GM23338 (cell line): ENCODE measurements at regions not wholly inside any gene's neighbourhood (a gene's known extent, or its start where the extent isn't known, plus 50 kb on each side); places are given as distances from the start of the nearest gene placed in this dataset.

ENCODE experiments used
- ATAC-seq: fragments of 200-7000 bp; cut with Tn5 transposase; 3 replicates; pipeline ENCODE4 v1.9.1; 2020
- DNase-seq: peaks from one replicate; pipeline ENCODE4 v3.0.0-alpha.2; 2015; ENCODE audit warnings: low spot score
- H2AFZ ChIP-seq: fragments of 200-600 bp; sonication (generic); 2 replicates; pipeline ENCODE4 v1.8.0; 2016; ENCODE audit warnings: antibody characterized with exemption, mild to moderate bottlenecking, moderate library complexity
- H3F3A ChIP-seq: fragments of 200-600 bp; sonication (generic); replicated peaks from 2 replicates; pipeline ENCODE4 v1.8.0; 2017; ENCODE audit warnings: antibody characterized with exemption, mixed run types, low read depth
- H3K27ac ChIP-seq: fragments of 200-600 bp; sonication (generic); 2 replicates; pipeline ENCODE4 v1.6.1; 2016; ENCODE audit warnings: low read depth
- H3K27me3 ChIP-seq: fragments of 200-600 bp; sonication (generic); 2 replicates; pipeline ENCODE4 v1.8.0; 2016; ENCODE audit warnings: mild to moderate bottlenecking, mixed run types, moderate library complexity; ENCODE audit not compliant: insufficient read depth
- H3K36me3 ChIP-seq: fragments of 200-600 bp; sonication (generic); 2 replicates; pipeline ENCODE4 v1.8.0; 2016; ENCODE audit warnings: mild to moderate bottlenecking; ENCODE audit not compliant: insufficient read depth
- H3K4me1 ChIP-seq: fragments of 200-600 bp; sonication (generic); 2 replicates; pipeline ENCODE4 v1.8.0; 2016; ENCODE audit warnings: mild to moderate bottlenecking, moderate library complexity; ENCODE audit not compliant: insufficient read depth
- H3K4me2 ChIP-seq: fragments of 200-600 bp; sonication (generic); 2 replicates; pipeline ENCODE4 v1.7.1; 2017; ENCODE audit warnings: mixed run types
- H3K4me3 ChIP-seq: fragments of 200-600 bp; sonication (generic); 2 replicates; pipeline ENCODE4 v1.6.1; 2016; ENCODE audit warnings: mixed run types
- H3K79me2 ChIP-seq: fragments of 200-600 bp; sonication (generic); replicated peaks from 2 replicates; pipeline ENCODE4 v1.8.0; 2017; ENCODE audit warnings: mild to moderate bottlenecking; ENCODE audit not compliant: insufficient read depth
- H3K9me2 ChIP-seq: fragments of 200-600 bp; sonication (generic); 2 replicates; pipeline ENCODE4 v1.8.0; 2017; ENCODE audit not compliant: insufficient read depth
- H4K20me1 ChIP-seq: fragments of 200-600 bp; sonication (generic); replicated peaks from 2 replicates; pipeline ENCODE4 v1.8.0; 2017; ENCODE audit warnings: mild to moderate bottlenecking; ENCODE audit not compliant: insufficient read depth
- H3K27ac Mint-ChIP-seq: 2 replicates; pipeline ENCODE4 v1.8.0; 2020; ENCODE audit warnings: inconsistent platforms, mild to moderate bottlenecking, moderate library complexity, mixed read lengths
- H3K27me3 Mint-ChIP-seq: 3 replicates; pipeline ENCODE4 v1.8.0; 2022; ENCODE audit warnings: low read depth, mild to moderate bottlenecking, moderate library complexity, mixed read lengths, inconsistent platforms; ENCODE audit not compliant: insufficient read depth, poor library complexity
- H3K36me3 Mint-ChIP-seq: 3 replicates; pipeline ENCODE4 v1.8.0; 2021; ENCODE audit warnings: low read depth, mild to moderate bottlenecking, inconsistent platforms, moderate library complexity, mixed read lengths
- H3K4me1 Mint-ChIP-seq: 3 replicates; pipeline ENCODE4 v1.8.0; 2020; ENCODE audit warnings: mild to moderate bottlenecking, inconsistent platforms, mixed read lengths
- H3K4me3 Mint-ChIP-seq: 3 replicates; pipeline ENCODE4 v1.8.0; 2021; ENCODE audit warnings: moderate library complexity, mild to moderate bottlenecking, inconsistent platforms, mixed read lengths
- H3K9me3 Mint-ChIP-seq: 3 replicates; pipeline ENCODE4 v1.8.0; 2020; ENCODE audit warnings: moderate library complexity, mild to moderate bottlenecking, inconsistent platforms, mixed read lengths
- CREB1 ChIP-seq: fragments of 250-450 bp; sonication (Bioruptor Pico); IDR thresholded peaks from 2 replicates; pipeline ENCODE4 v1.5.0; 2020; ENCODE audit warnings: low read depth, mild to moderate bottlenecking, moderate library complexity
- CTCF ChIP-seq, 2 experiments: fragments of 200-600 bp in 1 of 2; sonication (generic) in 1 of 2; conservative IDR thresholded peaks; 2 replicates each; pipeline versions ENCODE4 v1.5.1 to v1.6.1; 2016 to 2017; ENCODE audit warnings: antibody characterized with exemption in 2 of 2, low read depth in 2 of 2, mild to moderate bottlenecking in 2 of 2, moderate library complexity in 1 of 2
- EZH2 ChIP-seq: fragments of 200-600 bp; sonication (generic); IDR thresholded peaks from one replicate; pipeline ENCODE4 v1.8.0; 2017; ENCODE audit warnings: antibody characterized with exemption, mild to moderate bottlenecking, low read depth; ENCODE audit not compliant: unreplicated experiment
- EZH2phosphoT487 ChIP-seq: fragments of 200-600 bp; sonication (generic); IDR thresholded peaks from one replicate; pipeline ENCODE4 v1.8.1; 2018; ENCODE audit warnings: antibody characterized with exemption; ENCODE audit not compliant: unreplicated experiment
- JUNB ChIP-seq: IDR thresholded peaks from one replicate; pipeline ENCODE4 v1.6.1; 2016; ENCODE audit warnings: antibody characterized with exemption; ENCODE audit not compliant: unreplicated experiment
- NANOG ChIP-seq: IDR thresholded peaks from 2 replicates; pipeline ENCODE4 v1.6.1; 2016; ENCODE audit warnings: antibody characterized with exemption, borderline replicate concordance
- POLR2AphosphoS5 ChIP-seq: IDR thresholded peaks from 2 replicates; pipeline ENCODE4 v1.6.1; 2016; ENCODE audit warnings: antibody characterized with exemption, low read depth
- REST ChIP-seq: IDR thresholded peaks from one replicate; pipeline ENCODE4 v1.6.1; 2018; ENCODE audit warnings: antibody characterized with exemption; ENCODE audit not compliant: unreplicated experiment
- STAT1 ChIP-seq: IDR thresholded peaks from one replicate; pipeline ENCODE4 v1.6.1; 2016; ENCODE audit warnings: antibody characterized with exemption; ENCODE audit not compliant: unreplicated experiment
- ZNF114 ChIP-seq: fragments of 250-450 bp; sonication (Bioruptor Pico); IDR thresholded peaks from 2 replicates; pipeline ENCODE4 v1.5.0; 2020; ENCODE audit warnings: mild to moderate bottlenecking, moderate library complexity
- ZNF331 ChIP-seq: fragments of 250-450 bp; sonication (Bioruptor Pico); IDR thresholded peaks from 2 replicates; pipeline ENCODE4 v1.5.0; 2020; ENCODE audit warnings: low read depth, mild to moderate bottlenecking, moderate library complexity
- ZNF462 ChIP-seq: fragments of 250-450 bp; sonication (Bioruptor Pico); IDR thresholded peaks from 2 replicates; pipeline ENCODE4 v1.5.0; 2020; ENCODE audit warnings: mild to moderate bottlenecking, moderate library complexity
- TF ChIP-seq, protein P1 (sequence below): IDR thresholded peaks from 2 replicates; pipeline ENCODE4 v1.6.1; 2016; ENCODE audit warnings: antibody characterized with exemption

- Mint-ChIP-seq H3K9me3 (no peaks in the 10 kb centered on the region), H3K27me3 (peaks cover 2% of the 10 kb centered on the region), H3K4me1 (no peaks in the 10 kb centered on the region; the same call in 1 of the 3 replicates), H3K36me3 (no peaks in the 10 kb centered on the region; the same call in 2 of the 3 replicates), H3K4me3 (no peak overlapping the region), H3K27ac (peak overlapping the region; percentile 10; the same call in 1 of the 2 replicates)
- Histone ChIP-seq H3K4me3 (no peak overlapping the region), H3K9me2 (no peaks in the 10 kb centered on the region), H3F3A (no peaks in the 10 kb centered on the region), H4K20me1 (no peaks in the 10 kb centered on the region), H3K36me3 (no peaks in the 10 kb centered on the region), H3K79me2 (no peaks in the 10 kb centered on the region), H2AFZ (no peak overlapping the region), H3K4me2 (no peak overlapping the region), H3K27me3 (no peaks in the 10 kb centered on the region), H3K27ac (no peak overlapping the region), H3K4me1 (no peaks in the 10 kb centered on the region)
- ATAC-seq (no peak), DNase-seq (no peak)
- TF ChIP-seq REST (no peak), EZH2phosphoT487 (no peak), JUNB (no peak), CTCF (conservative IDR thresholded peaks at IDR 0.05; ENCODE audit: low read depth in 2 of 2) (no peak), NANOG (no peak), ZNF114 (CRISPR knock-in tag) (no peak), POLR2AphosphoS5 (no peak), EZH2 (no peak), ZNF331 (CRISPR knock-in tag) (no peak), STAT1 (no peak), CREB1 (CRISPR knock-in tag) (no peak), ZNF462 (CRISPR knock-in tag) (no peak)
- TF ChIP-seq, protein P1, sequence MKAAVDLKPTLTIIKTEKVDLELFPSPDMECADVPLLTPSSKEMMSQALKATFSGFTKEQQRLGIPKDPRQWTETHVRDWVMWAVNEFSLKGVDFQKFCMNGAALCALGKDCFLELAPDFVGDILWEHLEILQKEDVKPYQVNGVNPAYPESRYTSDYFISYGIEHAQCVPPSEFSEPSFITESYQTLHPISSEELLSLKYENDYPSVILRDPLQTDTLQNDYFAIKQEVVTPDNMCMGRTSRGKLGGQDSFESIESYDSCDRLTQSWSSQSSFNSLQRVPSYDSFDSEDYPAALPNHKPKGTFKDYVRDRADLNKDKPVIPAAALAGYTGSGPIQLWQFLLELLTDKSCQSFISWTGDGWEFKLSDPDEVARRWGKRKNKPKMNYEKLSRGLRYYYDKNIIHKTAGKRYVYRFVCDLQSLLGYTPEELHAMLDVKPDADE = no peak
These were observed 142.9 kb upstream of the ZBED5 start for GRCh38 chr11:11000579-11001283.
